Sigmoid colon (tissue), 6 donors: ENCODE measurements at regions not wholly inside any gene's neighbourhood (a gene's known extent, or its start where the extent isn't known, plus 50 kb on each side); places are given as distances from the start of the nearest gene placed in this dataset.

Source experiments
- DNase-seq: peaks from one replicate; pipeline ENCODE4 v3.0.0-alpha.2; 2019
- H3K27ac ChIP-seq, 4 donors: fragments of 200-600 bp; sonication (generic); one replicate each; pipeline ENCODE4 v1.5.1; 2016 to 2019; ENCODE audit warnings: mild to moderate bottlenecking in 1 of 4
- H3K27me3 ChIP-seq, 3 donors: fragments of 200-600 bp; sonication (generic); one replicate each; pipeline ENCODE4 v1.5.1; 2019; ENCODE audit warnings: mild to moderate bottlenecking in 1 of 3
- H3K36me3 ChIP-seq, 4 donors: fragments of 200-600 bp; sonication (generic); one replicate each; pipeline ENCODE4 v1.5.1; 2016 to 2019
- H3K4me1 ChIP-seq, 4 donors: fragments of 200-600 bp; sonication (generic); one replicate each; pipeline ENCODE4 v1.5.1; 2017 to 2019
- H3K4me3 ChIP-seq, 4 donors: fragments of 200-600 bp; sonication (generic); one replicate each; pipeline ENCODE4 v1.5.1; 2017 to 2019; ENCODE audit warnings: mild to moderate bottlenecking in 2 of 4, moderate library complexity in 1 of 4
- H3K9me3 ChIP-seq, 4 donors: fragments of 200-600 bp in 3 of 4; sonication (generic) in 3 of 4; one replicate each; pipeline versions ENCODE4 v1.5.1 to v1.6.1; 2013 to 2019
- CTCF ChIP-seq, 4 experiments: fragments of 450-650 bp in 3 of 4; fragments of 200-600 bp in 1 of 4; IDR thresholded peaks; one replicate each; pipeline ENCODE4 v1.5.1; 2016 to 2019; ENCODE audit warnings: antibody characterized with exemption in 4 of 4, mild to moderate bottlenecking in 3 of 4, moderate library complexity in 2 of 4
- EP300 ChIP-seq, 4 donors: sonication (generic); formaldehyde crosslinking; IDR thresholded peaks; one replicate each; pipeline ENCODE4 v1.6.1; 2017; ENCODE audit warnings: antibody characterized with exemption in 4 of 4
- POLR2A ChIP-seq, 2 donors: fragments of 450-650 bp; IDR thresholded peaks; one replicate each; pipeline ENCODE4 v1.6.1; 2016; ENCODE audit warnings: antibody characterized with exemption in 2 of 2, mild to moderate bottlenecking in 2 of 2, moderate library complexity in 2 of 2
- POLR2AphosphoS5 ChIP-seq, 4 donors: sonication (generic); formaldehyde crosslinking; IDR thresholded peaks; one replicate each; pipeline ENCODE4 v1.6.1; 2017; ENCODE audit warnings: antibody characterized with exemption in 4 of 4
- WGBS, 2 donors: extraction: QIAGEN DNeasy Blood & Tissue Kit; methylation state at CpG; one replicate each; pipeline ENCODE4 v1.1.7; 2013; 5-methylcytosine and 5-hydroxymethylcytosine counted together
- intact Hi-C: fragments of 100-400 bp; cut with DNase I; formaldehyde crosslinking; loops from one replicate; pipeline ENCODE4 v1.15.1; 2023
- donor health status: healthy with polysubstance abuse.
- donor health status: healthy.

- no peak overlapping the region for H3K27ac ChIP-seq
- DNase-seq, result no peak
- WGBS, 2 donors, result 78 to 83% methylated on average over 13 of the region's 13 CpGs
- no peaks in the 10 kb centered on the region for H3K4me1 ChIP-seq
- H3K9me3 ChIP-seq, result no peaks in the 10 kb centered on the region
- no peak overlapping the region for H3K4me3 ChIP-seq
- no peak for TF ChIP-seq CTCF (IDR thresholded peaks at IDR 0.05)
- TF ChIP-seq EP300 (IDR thresholded peaks at IDR 0.05), result no peak
- TF ChIP-seq POLR2A (IDR thresholded peaks at IDR 0.05), result no peak
- no peak for TF ChIP-seq POLR2AphosphoS5 (IDR thresholded peaks at IDR 0.05)
- H3K36me3 ChIP-seq, result no peaks in the 10 kb centered on the region
- H3K27me3 ChIP-seq, result no peaks in the 10 kb centered on the region
- intact Hi-C loops, result no loop called here
Observed at GRCh38 chr1:14437417-14437918, 161.0 kb upstream of the KAZN start.

GRCh38 chr1:14438127-14438769 is 160.2 kb upstream of the KAZN start:
- H3K4me1 ChIP-seq, result no peaks in the 10 kb centered on the region
- no peak for TF ChIP-seq CTCF (IDR thresholded peaks at IDR 0.05)
- TF ChIP-seq POLR2A (IDR thresholded peaks at IDR 0.05), result no peak
- TF ChIP-seq EP300 (IDR thresholded peaks at IDR 0.05), result no peak
- no peak for TF ChIP-seq POLR2AphosphoS5 (IDR thresholded peaks at IDR 0.05)
- no peak for DNase-seq
- H3K27ac ChIP-seq, result no peak overlapping the region
- no peaks in the 10 kb centered on the region for H3K36me3 ChIP-seq
- intact Hi-C loops, result no loop called here
- H3K27me3 ChIP-seq, result no peaks in the 10 kb centered on the region
- H3K4me3 ChIP-seq, result no peak overlapping the region
- no peaks in the 10 kb centered on the region for H3K9me3 ChIP-seq
- 83 to 92% methylated on average over 6 of the region's 6 CpGs for WGBS, 2 donors

- WGBS, 2 donors, result 83 to 94% methylated on average over 1 of the region's 1 CpG
- no peak for DNase-seq
- H3K27ac ChIP-seq, result no peak overlapping the region
- no peaks in the 10 kb centered on the region for H3K27me3 ChIP-seq
- H3K4me1 ChIP-seq, result no peaks in the 10 kb centered on the region
- no peak overlapping the region for H3K4me3 ChIP-seq
- H3K9me3 ChIP-seq, result no peaks in the 10 kb centered on the region
- no peaks in the 10 kb centered on the region for H3K36me3 ChIP-seq
- TF ChIP-seq EP300 (IDR thresholded peaks at IDR 0.05), result no peak
- TF ChIP-seq CTCF (IDR thresholded peaks at IDR 0.05), result no peak
- TF ChIP-seq POLR2AphosphoS5 (IDR thresholded peaks at IDR 0.05), result no peak
- intact Hi-C loops, result no loop called here
Observed at GRCh38 chr1:14439015-14439414, 159.5 kb upstream of the KAZN start.

- H3K27ac ChIP-seq, result no peak overlapping the region
- no peaks in the 10 kb centered on the region for H3K9me3 ChIP-seq
- DNase-seq, result no peak
- intact Hi-C loops, result no loop called here
- WGBS, 2 donors, result 94 to 96% methylated on average over 9 of the region's 9 CpGs
- H3K4me3 ChIP-seq, result no peak overlapping the region
- H3K36me3 ChIP-seq, result no peaks in the 10 kb centered on the region
- no peaks in the 10 kb centered on the region for H3K4me1 ChIP-seq
- TF ChIP-seq EP300 (IDR thresholded peaks at IDR 0.05), result no peak
- TF ChIP-seq POLR2A (IDR thresholded peaks at IDR 0.05), result no peak
- no peak for TF ChIP-seq POLR2AphosphoS5 (IDR thresholded peaks at IDR 0.05)
- no peak for TF ChIP-seq CTCF (IDR thresholded peaks at IDR 0.05)
- H3K27me3 ChIP-seq, result no peaks in the 10 kb centered on the region
Observed at GRCh38 chr1:14440166-14440565, 158.3 kb upstream of the KAZN start.

- Histone ChIP-seq H3K4me3 (no peak overlapping the region), H3K9me3 (no peaks in the 10 kb centered on the region), H3K27me3 (no peaks in the 10 kb centered on the region), H3K36me3 (no peaks in the 10 kb centered on the region), H3K27ac (no peak overlapping the region), H3K4me1 (no peaks in the 10 kb centered on the region)
- TF ChIP-seq CTCF (IDR thresholded peaks at IDR 0.05) (no peak), EP300 (IDR thresholded peaks at IDR 0.05) (no peak), POLR2A (IDR thresholded peaks at IDR 0.05) (no peak), POLR2AphosphoS5 (IDR thresholded peaks at IDR 0.05) (no peak)
- intact Hi-C loops, result no loop called here
- DNase-seq, result no peak
- 94 to 96% methylated on average over 4 of the region's 4 CpGs for WGBS, 2 donors
Observed at GRCh38 chr1:14440731-14441130, 157.8 kb upstream of the KAZN start.
